ENCODE measurements at regions not wholly inside any gene's neighbourhood (a gene's known extent, or its start where the extent isn't known, plus 50 kb on each side); places are given as distances from the start of the nearest gene placed in this dataset.

GRCh38 chr18:78582181-78582709, 397.4 kb upstream of the SALL3 start:
- H3K9me3 ChIP-seq, result no peaks in the 10 kb centered on the region
- no peak for TF ChIP-seq POLR2AphosphoS5 (IDR thresholded peaks at IDR 0.05)
- TF ChIP-seq POLR2A (IDR thresholded peaks at IDR 0.05), result no peak
- TF ChIP-seq EP300 (IDR thresholded peaks at IDR 0.05; ENCODE audit: low read depth), result no peak
- no peak for DNase-seq
- no peak overlapping the region for H3K27ac ChIP-seq
- intact Hi-C loops (cut with DNase I; ENCODE audit: low total_unique reads), result no loop called here
- WGBS, 2 donors (ENCODE audit: low coverage in 1 of 2), result 85% methylated on average over 23 of the region's 23 CpGs; no CpG with 5 or more reads in 1 of the 2 donors
- no peaks in the 10 kb centered on the region for H3K36me3 ChIP-seq
- H3K4me3 ChIP-seq, result no peak overlapping the region
- no peaks in the 10 kb centered on the region for H3K27me3 ChIP-seq
- H3K4me1 ChIP-seq, result no peaks in the 10 kb centered on the region
- in situ Hi-C loops (cut with MboI; ENCODE audit: low pct_ligation_motif_present in 1 of 4, low pct_unique_long_range_greater_than_20kb in 1 of 4, low sequenced_read_pairs in 3 of 4), result no loop called here

GRCh38 chr18:78582898-78583738, 396.5 kb upstream of the SALL3 start:
- TF ChIP-seq CTCF (IDR thresholded peaks at IDR 0.05) (no peak), EP300 (IDR thresholded peaks at IDR 0.05; ENCODE audit: low read depth) (no peak), POLR2A (IDR thresholded peaks at IDR 0.05) (no peak), POLR2AphosphoS5 (IDR thresholded peaks at IDR 0.05) (no peak)
- Histone ChIP-seq H3K9me3 (no peaks in the 10 kb centered on the region), H3K27ac (no peak overlapping the region), H3K27me3 (no peaks in the 10 kb centered on the region), H3K4me3 (no peak overlapping the region), H3K36me3 (no peaks in the 10 kb centered on the region), H3K4me1 (no peaks in the 10 kb centered on the region)
- 70 to 77% methylated on average over 6 to 25 of the region's 26 CpGs for WGBS, 2 donors (ENCODE audit: low coverage in 1 of 2)
- DNase-seq, result no peak
- in situ Hi-C loops (cut with MboI; ENCODE audit: low pct_ligation_motif_present in 1 of 4, low pct_unique_long_range_greater_than_20kb in 1 of 4, low sequenced_read_pairs in 3 of 4) (no loop called here), intact Hi-C loops (cut with DNase I; ENCODE audit: low total_unique reads) (no loop called here)

- Histone ChIP-seq H3K27me3 (no peaks in the 10 kb centered on the region), H3K4me3 (no peak overlapping the region), H3K4me1 (no peaks in the 10 kb centered on the region), H3K36me3 (no peaks in the 10 kb centered on the region), H3K27ac (no peak overlapping the region), H3K9me3 (no peaks in the 10 kb centered on the region)
- 81 to 89% methylated on average over 7 to 22 of the region's 23 CpGs for WGBS, 2 donors (ENCODE audit: low coverage in 1 of 2)
- intact Hi-C loops (cut with DNase I; ENCODE audit: low total_unique reads), result no loop called here
- no peak for TF ChIP-seq POLR2A (IDR thresholded peaks at IDR 0.05)
- no peak for TF ChIP-seq EP300 (IDR thresholded peaks at IDR 0.05; ENCODE audit: low read depth)
- no peak for TF ChIP-seq POLR2AphosphoS5 (IDR thresholded peaks at IDR 0.05)
- no peak for TF ChIP-seq CTCF (IDR thresholded peaks at IDR 0.05)
- in situ Hi-C loops (cut with MboI; ENCODE audit: low pct_ligation_motif_present in 1 of 4, low pct_unique_long_range_greater_than_20kb in 1 of 4, low sequenced_read_pairs in 3 of 4), result no loop called here
- no peak for DNase-seq
Observed at GRCh38 chr18:78583739-78584458, 395.7 kb upstream of the SALL3 start.

- H3K27me3 ChIP-seq, result no peaks in the 10 kb centered on the region
- H3K4me3 ChIP-seq, result no peak overlapping the region
- no peak for TF ChIP-seq EP300 (IDR thresholded peaks at IDR 0.05; ENCODE audit: low read depth)
- TF ChIP-seq POLR2AphosphoS5 (IDR thresholded peaks at IDR 0.05), result no peak
- TF ChIP-seq CTCF (IDR thresholded peaks at IDR 0.05), result no peak
- no peak for TF ChIP-seq POLR2A (IDR thresholded peaks at IDR 0.05)
- no peaks in the 10 kb centered on the region for H3K9me3 ChIP-seq
- H3K36me3 ChIP-seq, result no peaks in the 10 kb centered on the region
- 77% methylated on average over 19 of the region's 19 CpGs; no CpG with 5 or more reads in 1 of the 2 donors for WGBS, 2 donors (ENCODE audit: low coverage in 1 of 2)
- intact Hi-C loops (cut with DNase I; ENCODE audit: low total_unique reads) (no loop called here), in situ Hi-C loops (cut with MboI; ENCODE audit: low pct_ligation_motif_present in 1 of 4, low pct_unique_long_range_greater_than_20kb in 1 of 4, low sequenced_read_pairs in 3 of 4) (no loop called here)
- no peak for DNase-seq
- no peaks in the 10 kb centered on the region for H3K4me1 ChIP-seq
- no peak overlapping the region for H3K27ac ChIP-seq
Observed at GRCh38 chr18:78584459-78585022, 395.1 kb upstream of the SALL3 start.
